ENCODE measurements at regions not wholly inside any gene's neighbourhood (a gene's known extent, or its start where the extent isn't known, plus 50 kb on each side); places are given as distances from the start of the nearest gene placed in this dataset.
"Not testable (repeated sequence)": the region's sequence is repeated elsewhere in the genome, so short reads cannot be mapped to it uniquely, and the experiment has no call there.

- DNase-seq (ENCODE audit: low read depth) = no peak
Measured at GRCh38 chr2:240254337-240255164, 114.1 kb upstream of the OTOS start.

GRCh38 chr2:240255165-240255491 lies 114.7 kb upstream of the OTOS start:
- DNase-seq (ENCODE audit: low read depth) = no peak

- DNase-seq (ENCODE audit: low read depth) = no peak
Measured at GRCh38 chr2:240255811-240256703, 115.6 kb upstream of the OTOS start.

GRCh38 chr2:240256704-240257637 lies 116.5 kb upstream of the OTOS start:
- DNase-seq (ENCODE audit: low read depth) = no peak

GRCh38 chr2:240257940-240258580 lies 117.6 kb upstream of the OTOS start:
- DNase-seq (ENCODE audit: low read depth) = no peak

GRCh38 chr2:240258685-240259084 lies 118.2 kb upstream of the OTOS start:
- no peak for DNase-seq (ENCODE audit: low read depth)

GRCh38 chr2:240259201-240259923 lies 118.9 kb upstream of the OTOS start:
- DNase-seq (ENCODE audit: low read depth) = no peak

- DNase-seq (ENCODE audit: low read depth) = no peak
Measured at GRCh38 chr2:240259924-240260529, 119.6 kb upstream of the OTOS start.

- no peak for DNase-seq (ENCODE audit: low read depth)
Measured at GRCh38 chr2:240260664-240261063, 120.2 kb upstream of the OTOS start.

- DNase-seq (ENCODE audit: low read depth) = not testable (repeated sequence)
Measured at GRCh38 chr2:240262578-240262977, 122.1 kb upstream of the OTOS start.

- no peak for DNase-seq (ENCODE audit: low read depth)
Measured at GRCh38 chr2:240269380-240269779, 128.9 kb upstream of the OTOS start.

- DNase-seq (ENCODE audit: low read depth) = no peak
Measured at GRCh38 chr2:240269886-240270285, 129.4 kb upstream of the OTOS start.

- DNase-seq (ENCODE audit: low read depth) = no peak
Measured at GRCh38 chr2:240271716-240272341, 131.4 kb upstream of the OTOS start.

- DNase-seq (ENCODE audit: low read depth) = no peak
Measured at GRCh38 chr2:240275386-240275785, 134.9 kb upstream of the OTOS start.

- no peak for DNase-seq (ENCODE audit: low read depth)
Measured at GRCh38 chr2:240277073-240277806, 136.8 kb upstream of the OTOS start.

GRCh38 chr2:240277807-240278522 lies 137.5 kb upstream of the OTOS start:
- DNase-seq (ENCODE audit: low read depth) = no peak

GRCh38 chr2:240278661-240279060 lies 138.2 kb upstream of the OTOS start:
- DNase-seq (ENCODE audit: low read depth) = no peak

GRCh38 chr2:240280621-240281020 lies 140.2 kb upstream of the OTOS start:
- DNase-seq (ENCODE audit: low read depth) = no peak
